Choroid plexus epithelial cell (primary cell): ENCODE measurements at regions not wholly inside any gene's neighbourhood (a gene's known extent, or its start where the extent isn't known, plus 50 kb on each side); places are given as distances from the start of the nearest gene placed in this dataset.

Experiments
- DNase-seq: peaks from one replicate; pipeline ENCODE4 v3.0.0-alpha.2; 2010; ENCODE audit warnings: low read depth
- H3K4me3 ChIP-seq: 2 replicates; pipeline ENCODE4 v1.5.1; 2011; ENCODE audit warnings: low read depth, mild to moderate bottlenecking, control low read depth, low read length, moderate library complexity
- TF ChIP-seq, protein P1 (sequence below): conservative IDR thresholded peaks from 2 replicates; pipeline ENCODE4 v1.5.1; 2011; ENCODE audit warnings: low read depth, mild to moderate bottlenecking, control low read depth, inconsistent platforms, low read length, moderate library complexity

DNA sequence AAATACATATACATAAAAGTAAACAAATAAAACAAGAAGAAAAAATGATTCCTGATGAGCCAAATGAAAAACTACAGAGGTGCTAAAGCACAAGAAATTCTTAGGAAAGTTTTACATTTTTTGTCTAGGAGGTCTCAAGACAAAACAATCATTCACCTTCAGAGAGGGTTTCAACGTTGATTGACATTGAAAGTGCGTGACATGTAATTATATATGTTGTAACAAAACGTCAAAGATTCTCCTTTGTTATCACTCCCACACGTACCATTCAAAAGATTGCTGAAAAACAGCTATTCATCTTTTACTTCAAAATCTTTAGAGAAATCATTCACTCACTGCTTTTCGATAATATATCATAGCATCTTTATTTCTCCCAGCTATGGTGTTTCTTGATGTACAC is 375.9 kb downstream of the NEBL start:
- H3K4me3 ChIP-seq, result no peak overlapping the region
- no peak for DNase-seq
- TF ChIP-seq, protein P1, sequence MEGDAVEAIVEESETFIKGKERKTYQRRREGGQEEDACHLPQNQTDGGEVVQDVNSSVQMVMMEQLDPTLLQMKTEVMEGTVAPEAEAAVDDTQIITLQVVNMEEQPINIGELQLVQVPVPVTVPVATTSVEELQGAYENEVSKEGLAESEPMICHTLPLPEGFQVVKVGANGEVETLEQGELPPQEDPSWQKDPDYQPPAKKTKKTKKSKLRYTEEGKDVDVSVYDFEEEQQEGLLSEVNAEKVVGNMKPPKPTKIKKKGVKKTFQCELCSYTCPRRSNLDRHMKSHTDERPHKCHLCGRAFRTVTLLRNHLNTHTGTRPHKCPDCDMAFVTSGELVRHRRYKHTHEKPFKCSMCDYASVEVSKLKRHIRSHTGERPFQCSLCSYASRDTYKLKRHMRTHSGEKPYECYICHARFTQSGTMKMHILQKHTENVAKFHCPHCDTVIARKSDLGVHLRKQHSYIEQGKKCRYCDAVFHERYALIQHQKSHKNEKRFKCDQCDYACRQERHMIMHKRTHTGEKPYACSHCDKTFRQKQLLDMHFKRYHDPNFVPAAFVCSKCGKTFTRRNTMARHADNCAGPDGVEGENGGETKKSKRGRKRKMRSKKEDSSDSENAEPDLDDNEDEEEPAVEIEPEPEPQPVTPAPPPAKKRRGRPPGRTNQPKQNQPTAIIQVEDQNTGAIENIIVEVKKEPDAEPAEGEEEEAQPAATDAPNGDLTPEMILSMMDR, result no peak

DNA sequence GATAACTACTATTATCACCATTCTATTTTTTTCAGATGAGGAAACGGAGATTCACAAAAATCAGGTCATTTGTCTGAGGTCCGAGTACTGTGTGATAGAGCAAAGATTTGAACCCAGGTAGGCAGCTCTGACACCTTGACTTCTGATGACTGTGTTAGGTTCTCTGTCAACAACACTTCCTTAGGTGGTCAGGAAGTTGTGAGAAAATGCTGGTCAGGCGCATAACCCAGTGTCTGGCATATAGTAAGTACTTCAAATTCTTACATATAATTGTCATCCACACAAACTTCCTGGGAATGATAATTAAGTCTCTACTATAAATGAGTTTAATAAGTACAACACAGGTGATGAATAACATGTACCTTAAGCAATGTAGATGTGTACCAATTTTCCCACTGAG is 381.5 kb downstream of the NEBL start:
- DNase-seq, result no peak
- TF ChIP-seq, protein P1, result no peak
- no peak overlapping the region for H3K4me3 ChIP-seq

DNA sequence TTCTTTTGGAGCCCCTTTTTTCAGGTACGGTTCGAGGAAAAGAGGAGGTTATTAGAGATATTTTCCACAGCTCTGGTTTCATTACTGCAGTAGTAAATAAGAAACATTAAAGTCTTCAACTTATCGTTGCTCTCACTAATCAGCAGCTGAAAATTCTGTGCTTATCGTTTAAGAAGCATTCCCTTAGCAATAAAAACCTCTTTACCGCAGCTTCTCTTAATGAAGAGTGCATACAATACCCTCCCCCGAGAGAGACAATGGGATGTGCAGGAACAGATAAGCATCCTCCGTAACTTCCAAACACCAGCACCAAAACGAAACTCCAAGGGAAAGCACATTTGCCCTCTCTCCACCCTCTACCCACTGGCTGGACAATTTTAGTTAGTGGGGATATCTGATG is 384.5 kb downstream of the NEBL start:
- no peak for DNase-seq
- TF ChIP-seq, protein P1, result no peak
- H3K4me3 ChIP-seq, result no peak overlapping the region

DNA sequence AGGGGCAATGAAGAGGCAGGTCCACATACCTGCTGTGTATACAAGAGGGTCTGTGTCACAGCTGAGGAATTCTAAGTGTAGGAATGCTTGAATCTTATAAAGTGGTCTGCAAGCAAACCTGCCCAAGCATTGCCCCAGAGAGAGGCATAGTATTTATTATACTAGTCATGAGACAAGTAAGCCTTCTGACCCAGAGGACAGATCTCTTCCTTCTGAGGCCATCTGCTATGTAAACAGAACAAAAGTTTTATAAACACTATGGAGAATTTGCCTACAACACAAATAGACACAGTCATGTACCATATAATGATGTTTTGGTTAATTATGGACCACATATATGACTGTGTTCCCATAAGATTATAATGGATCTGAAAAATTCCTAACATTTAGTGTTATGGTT is 388.2 kb downstream of the NEBL start:
- DNase-seq, result no peak
- TF ChIP-seq, protein P1, result no peak
- no peak overlapping the region for H3K4me3 ChIP-seq

DNA sequence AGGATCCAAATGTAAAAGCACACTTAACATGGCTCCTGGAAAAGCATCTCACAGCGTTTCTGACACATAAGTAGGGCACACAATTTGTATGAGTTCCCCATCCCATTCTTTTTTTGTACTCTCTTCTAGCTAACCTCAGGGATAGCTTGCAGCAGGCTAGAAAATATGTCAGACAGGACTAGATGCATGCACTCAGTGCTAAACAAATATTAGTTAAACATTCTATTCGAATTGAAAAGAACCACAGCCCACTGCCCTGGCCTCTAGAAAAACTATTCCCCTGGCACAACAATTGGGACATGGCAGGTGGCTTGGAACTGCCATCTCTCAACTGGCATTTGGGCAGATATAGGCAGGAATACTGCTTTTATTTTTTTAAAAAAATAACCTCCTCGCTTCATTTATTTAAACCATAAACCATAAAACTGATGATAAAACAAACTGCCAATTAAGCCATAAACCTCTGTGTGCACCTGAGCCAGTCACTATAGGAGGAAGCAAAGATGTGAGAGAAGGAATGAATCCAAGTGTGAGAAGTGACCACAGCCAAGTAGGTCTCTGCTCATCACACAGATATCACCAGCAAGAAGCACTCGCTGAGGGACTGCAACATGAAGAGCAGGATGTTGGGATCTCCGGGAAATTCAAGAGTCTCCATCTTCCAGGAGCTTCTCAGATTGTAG is 394.1 kb downstream of the NEBL start:
- no peak overlapping the region for H3K4me3 ChIP-seq
- DNase-seq, result no peak
- TF ChIP-seq, protein P1, result no peak

DNA sequence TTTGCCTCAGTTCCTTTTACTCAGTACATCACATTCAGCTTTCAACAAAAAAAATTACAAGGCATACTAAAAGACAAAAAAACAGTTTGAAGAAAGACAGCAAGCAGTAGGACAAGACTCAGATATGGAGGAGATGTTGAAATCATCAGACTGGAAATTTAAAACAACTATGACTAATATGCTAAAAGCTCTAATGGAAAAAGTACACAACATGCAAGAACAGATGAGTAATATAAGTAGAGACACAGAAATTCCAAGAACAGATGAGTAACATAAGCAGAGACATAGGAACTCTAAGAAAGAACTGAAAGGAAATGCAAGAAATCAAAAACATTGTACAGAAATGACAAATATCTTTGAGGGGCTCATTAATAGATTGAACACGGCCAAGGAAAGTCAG is 402.6 kb downstream of the NEBL start:
- no peak overlapping the region for H3K4me3 ChIP-seq

DNA sequence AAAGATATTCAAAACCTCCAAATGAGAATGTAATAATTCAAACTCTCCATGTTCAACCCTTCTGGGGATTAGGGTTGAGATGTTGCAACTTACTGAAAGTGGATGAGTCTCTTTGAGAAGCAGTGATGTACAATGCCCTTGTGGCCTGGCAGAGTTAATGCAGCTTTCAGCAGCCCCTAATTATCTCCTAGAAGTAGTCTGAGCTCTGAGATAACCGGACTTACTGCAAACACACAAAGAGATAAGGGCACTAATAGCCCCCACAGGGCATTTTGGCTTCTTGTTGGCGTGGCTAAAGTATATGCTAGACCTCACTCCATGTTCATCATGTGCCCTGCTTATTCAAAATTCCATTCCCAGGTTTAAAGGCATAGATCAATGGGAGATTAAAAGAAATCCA is 404.7 kb downstream of the NEBL start:
- TF ChIP-seq, protein P1, result no peak
- no peak overlapping the region for H3K4me3 ChIP-seq
- no peak for DNase-seq

More for the DNA sequence above, 402.6 kb downstream of the NEBL start:
- DNase-seq, result peak; percentile 28
- TF ChIP-seq, protein P1, result no peak
